ENCODE measurements at regions not wholly inside any gene's neighbourhood (a gene's known extent, or its start where the extent isn't known, plus 50 kb on each side); places are given as distances from the start of the nearest gene placed in this dataset.

GRCh38 chr5:173759691-173760090 is 128.5 kb upstream of the CPEB4 start:
- no peak for TF ChIP-seq POLR2A (IDR thresholded peaks at IDR 0.05)
- no peak for TF ChIP-seq CTCF (IDR thresholded peaks at IDR 0.05)

All from body of pancreas (tissue), 4 donors.